A673 (cell line): ENCODE measurements at regions not wholly inside any gene's neighbourhood (a gene's known extent, or its start where the extent isn't known, plus 50 kb on each side); places are given as distances from the start of the nearest gene placed in this dataset.

Source experiments
- BruUV-seq: library from RNA; stranded (reverse); fragments of 400-500 nt; replicated peaks from 2 replicates; lab custom pipeline; 2021; lab: Mats Ljungman, UMichigan
- CTCF ChIA-PET: fragments of 300-600 bp; sonication (Branson Sonifier 250); formaldehyde crosslinking; loops from one replicate; lab custom pipeline; 2022; ENCODE audit warnings: antibody characterized with exemption; lab: Charles Lee
- POLR2A ChIA-PET: fragments of 300-600 bp; sonication (Branson Sonifier 250); formaldehyde crosslinking; loops from one replicate; lab custom pipeline; 2022; ENCODE audit warnings: antibody characterized with exemption; ENCODE audit not compliant: low non-redundant PET; lab: Charles Lee
- DNase-seq: peaks from one replicate; pipeline ENCODE4 v3.0.0-alpha.2; 2015; ENCODE audit warnings: low spot score
- H3K27ac ChIP-seq: fragments of 200-600 bp; sonication (generic); 2 replicates; pipeline ENCODE4 v1.5.1; 2016; ENCODE audit warnings: mixed run types, low read depth, mild to moderate bottlenecking, mixed read lengths, antibody characterized with exemption, low read length; ENCODE audit not compliant: poor library complexity, severe bottlenecking
- H3K27me3 ChIP-seq: fragments of 200-600 bp; sonication (generic); replicated peaks from 2 replicates; pipeline ENCODE4 v1.6.1; 2017; ENCODE audit warnings: mixed run types, low read depth, mild to moderate bottlenecking, mixed read lengths, antibody characterized with exemption, low read length; ENCODE audit not compliant: insufficient read depth, poor library complexity
- H3K36me3 ChIP-seq: fragments of 200-600 bp; sonication (generic); 2 replicates; pipeline ENCODE4 v1.6.1; 2016; ENCODE audit warnings: mixed run types, mild to moderate bottlenecking, mixed read lengths, antibody characterized with exemption, low read length; ENCODE audit not compliant: insufficient read depth, poor library complexity, severe bottlenecking
- H3K4me1 ChIP-seq: fragments of 200-600 bp; sonication (generic); 2 replicates; pipeline ENCODE4 v1.6.1; 2017; ENCODE audit warnings: mixed run types, mild to moderate bottlenecking, mixed read lengths, antibody characterized with exemption, low read length; ENCODE audit not compliant: insufficient read depth, poor library complexity, severe bottlenecking
- H3K4me3 ChIP-seq: fragments of 200-600 bp; sonication (generic); 2 replicates; pipeline ENCODE4 v1.5.1; 2016; ENCODE audit warnings: low read depth, mixed run types, mild to moderate bottlenecking, mixed read lengths, low read length; ENCODE audit not compliant: poor library complexity, severe bottlenecking
- H3K9me3 ChIP-seq: fragments of 200-600 bp; sonication (generic); 2 replicates; pipeline ENCODE4 v1.6.1; 2016; ENCODE audit warnings: mixed run types, low read depth, mild to moderate bottlenecking, mixed read lengths, antibody characterized with exemption, low read length; ENCODE audit not compliant: poor library complexity, severe bottlenecking
- EZH2 ChIP-seq: fragments of 200-600 bp; sonication (generic); IDR thresholded peaks from 2 replicates; pipeline ENCODE4 v1.6.1; 2017; ENCODE audit warnings: borderline replicate concordance, low read depth, mild to moderate bottlenecking, mixed read lengths, antibody characterized with exemption, low read length; ENCODE audit not compliant: poor library complexity, severe bottlenecking
- intact Hi-C: fragments of 100-400 bp; cut with micrococcal nuclease; formaldehyde crosslinking; loops from one replicate; pipeline ENCODE4 v1.10.0; 2022; ENCODE audit not compliant: unreplicated experiment
- TF ChIP-seq, protein P1 (sequence below): fragments of 300-800, 200-600 bp; sonication (generic); conservative IDR thresholded peaks from 2 replicates; pipeline ENCODE4 v1.5.1; 2017; ENCODE audit warnings: low read depth, mild to moderate bottlenecking, antibody characterized with exemption, low read length, moderate library complexity, mixed read lengths

- ChIA-PET CTCF (no interaction called here), POLR2A (no interaction called here)
- intact Hi-C loops = no loop called here
Observed at GRCh38 chr2:48865704-48866103, 110.2 kb upstream of the LHCGR start.

GRCh38 chr2:48860380-48860779, 104.9 kb upstream of the LHCGR start:
- TF ChIP-seq EZH2 = no peak
- TF ChIP-seq, protein P1, sequence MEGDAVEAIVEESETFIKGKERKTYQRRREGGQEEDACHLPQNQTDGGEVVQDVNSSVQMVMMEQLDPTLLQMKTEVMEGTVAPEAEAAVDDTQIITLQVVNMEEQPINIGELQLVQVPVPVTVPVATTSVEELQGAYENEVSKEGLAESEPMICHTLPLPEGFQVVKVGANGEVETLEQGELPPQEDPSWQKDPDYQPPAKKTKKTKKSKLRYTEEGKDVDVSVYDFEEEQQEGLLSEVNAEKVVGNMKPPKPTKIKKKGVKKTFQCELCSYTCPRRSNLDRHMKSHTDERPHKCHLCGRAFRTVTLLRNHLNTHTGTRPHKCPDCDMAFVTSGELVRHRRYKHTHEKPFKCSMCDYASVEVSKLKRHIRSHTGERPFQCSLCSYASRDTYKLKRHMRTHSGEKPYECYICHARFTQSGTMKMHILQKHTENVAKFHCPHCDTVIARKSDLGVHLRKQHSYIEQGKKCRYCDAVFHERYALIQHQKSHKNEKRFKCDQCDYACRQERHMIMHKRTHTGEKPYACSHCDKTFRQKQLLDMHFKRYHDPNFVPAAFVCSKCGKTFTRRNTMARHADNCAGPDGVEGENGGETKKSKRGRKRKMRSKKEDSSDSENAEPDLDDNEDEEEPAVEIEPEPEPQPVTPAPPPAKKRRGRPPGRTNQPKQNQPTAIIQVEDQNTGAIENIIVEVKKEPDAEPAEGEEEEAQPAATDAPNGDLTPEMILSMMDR = no peak
- H3K27me3 ChIP-seq = no peaks in the 10 kb centered on the region
- ChIA-PET POLR2A (no interaction called here), CTCF (no interaction called here)
- H3K9me3 ChIP-seq = no peaks in the 10 kb centered on the region
- no peak overlapping the region for H3K4me3 ChIP-seq
- H3K27ac ChIP-seq = no peak overlapping the region
- no peaks in the 10 kb centered on the region for H3K4me1 ChIP-seq
- intact Hi-C loops = no loop called here
- BruUV-seq = no TSS peak
- peak; percentile 56 for DNase-seq
- H3K36me3 ChIP-seq = no peaks in the 10 kb centered on the region

More at GRCh38 chr2:48865704-48866103, 110.2 kb upstream of the LHCGR start:
- no peak for TF ChIP-seq EZH2
- TF ChIP-seq, protein P1 = no peak
- Histone ChIP-seq H3K4me1 (peaks cover 4% of the 10 kb centered on the region), H3K27ac (no peak overlapping the region), H3K36me3 (no peaks in the 10 kb centered on the region), H3K4me3 (no peak overlapping the region), H3K27me3 (no peaks in the 10 kb centered on the region), H3K9me3 (no peaks in the 10 kb centered on the region)
- no peak for DNase-seq
- no TSS peak for BruUV-seq

GRCh38 chr2:48856657-48857056, 101.1 kb upstream of the LHCGR start:
- POLR2A ChIA-PET = interaction anchor here (0.7 kb wide), 1 partner anchor 22 kb away, joined by 3 read pairs; no protein-coding TSS in a partner anchor
- intact Hi-C loops = no loop called here
- no peak for DNase-seq
- Histone ChIP-seq H3K36me3 (no peaks in the 10 kb centered on the region), H3K4me1 (no peaks in the 10 kb centered on the region), H3K4me3 (no peak overlapping the region), H3K27ac (no peak overlapping the region), H3K27me3 (no peaks in the 10 kb centered on the region), H3K9me3 (no peaks in the 10 kb centered on the region)
- CTCF ChIA-PET = no interaction called here
- no TSS peak for BruUV-seq
- TF ChIP-seq, protein P1 = no peak
- TF ChIP-seq EZH2 = no peak
